ENCODE measurements at regions not wholly inside any gene's neighbourhood (a gene's known extent, or its start where the extent isn't known, plus 50 kb on each side); places are given as distances from the start of the nearest gene placed in this dataset.

GRCh38 chr22:49269928-49270327, 557.7 kb downstream of the BRD1 start:
- no peak for TF ChIP-seq CTCF (IDR thresholded peaks at IDR 0.05)
- TF ChIP-seq REST (IDR thresholded peaks at IDR 0.05; ENCODE audit: insufficient read depth in 1 of 2, low read depth in 2 of 2, low read length in 1 of 2): no peak

All from Panc1 (cell line).